ENCODE measurements at regions not wholly inside any gene's neighbourhood (a gene's known extent, or its start where the extent isn't known, plus 50 kb on each side); places are given as distances from the start of the nearest gene placed in this dataset.

DNA sequence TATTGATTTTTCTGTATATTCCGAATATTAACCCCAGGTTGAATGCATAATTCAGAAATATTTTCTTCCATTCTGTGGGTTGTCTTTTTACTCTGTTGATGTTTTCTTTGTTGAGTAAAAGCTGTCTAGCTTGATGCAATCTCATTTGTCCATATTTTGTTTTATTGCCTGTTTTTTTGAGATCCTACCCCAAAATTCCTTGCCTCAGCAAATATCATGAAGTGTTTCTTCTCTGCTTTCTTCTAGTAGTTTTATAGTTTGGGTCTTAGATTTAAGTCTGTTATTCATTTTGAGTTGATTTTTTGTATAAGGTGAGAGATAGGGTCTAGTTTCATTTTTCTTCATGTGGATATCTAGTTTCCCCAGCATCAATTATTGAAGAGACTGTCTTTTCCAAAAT lies 467.9 kb upstream of the GCFC2 start:
- TF ChIP-seq, protein P1, sequence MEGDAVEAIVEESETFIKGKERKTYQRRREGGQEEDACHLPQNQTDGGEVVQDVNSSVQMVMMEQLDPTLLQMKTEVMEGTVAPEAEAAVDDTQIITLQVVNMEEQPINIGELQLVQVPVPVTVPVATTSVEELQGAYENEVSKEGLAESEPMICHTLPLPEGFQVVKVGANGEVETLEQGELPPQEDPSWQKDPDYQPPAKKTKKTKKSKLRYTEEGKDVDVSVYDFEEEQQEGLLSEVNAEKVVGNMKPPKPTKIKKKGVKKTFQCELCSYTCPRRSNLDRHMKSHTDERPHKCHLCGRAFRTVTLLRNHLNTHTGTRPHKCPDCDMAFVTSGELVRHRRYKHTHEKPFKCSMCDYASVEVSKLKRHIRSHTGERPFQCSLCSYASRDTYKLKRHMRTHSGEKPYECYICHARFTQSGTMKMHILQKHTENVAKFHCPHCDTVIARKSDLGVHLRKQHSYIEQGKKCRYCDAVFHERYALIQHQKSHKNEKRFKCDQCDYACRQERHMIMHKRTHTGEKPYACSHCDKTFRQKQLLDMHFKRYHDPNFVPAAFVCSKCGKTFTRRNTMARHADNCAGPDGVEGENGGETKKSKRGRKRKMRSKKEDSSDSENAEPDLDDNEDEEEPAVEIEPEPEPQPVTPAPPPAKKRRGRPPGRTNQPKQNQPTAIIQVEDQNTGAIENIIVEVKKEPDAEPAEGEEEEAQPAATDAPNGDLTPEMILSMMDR (IDR thresholded peaks at IDR 0.05) = no peak
- TF ChIP-seq POLR2A (IDR thresholded peaks at IDR 0.05) (no peak), POLR2AphosphoS5 (IDR thresholded peaks at IDR 0.05) (no peak)
